Activated CD4-positive, CD25-positive, alpha-beta regulatory T cell treated with anti-CD3 and anti-CD28 coated beads, Interleukin-2, amount 50 U/mL, for 72 hours (primary cell): ENCODE measurements at regions not wholly inside any gene's neighbourhood (a gene's known extent, or its start where the extent isn't known, plus 50 kb on each side); places are given as distances from the start of the nearest gene placed in this dataset.
"Not testable (repeated sequence)": the region's sequence is repeated elsewhere in the genome, so short reads cannot be mapped to it uniquely, and the experiment has no call there.

Experiments
- DNase-seq: peaks from one replicate; pipeline ENCODE4 v3.0.0; 2021

DNA sequence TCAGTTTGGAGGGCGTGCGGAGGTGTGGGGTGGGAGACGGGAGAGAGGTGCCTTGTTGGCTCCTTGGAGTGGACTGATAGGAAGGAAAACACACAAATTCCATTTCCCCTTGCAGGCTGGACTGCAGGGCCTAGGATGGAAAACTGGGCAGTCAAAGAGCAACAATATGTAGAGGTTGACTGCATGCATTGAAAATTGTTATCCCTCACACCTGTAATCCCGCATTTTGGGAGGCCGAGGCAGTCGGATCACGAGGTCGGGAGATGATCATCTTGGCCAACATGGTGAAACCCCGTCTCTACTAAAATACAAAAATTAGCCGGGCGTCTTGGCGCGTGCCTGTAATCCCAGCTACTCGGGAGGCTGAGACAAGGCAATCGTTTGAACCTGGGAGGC, 128.2 kb downstream of the PPIAL4G start:
- no peak for DNase-seq

GRCh38 chr1:148354284-148354912, 128.7 kb downstream of the PPIAL4G start:
- DNase-seq: no peak

GRCh38 chr1:148353461-148354283, 129.4 kb downstream of the PPIAL4G start:
- DNase-seq: no peak

- DNase-seq: no peak
Observed at GRCh38 chr1:148352470-148353053, 130.5 kb downstream of the PPIAL4G start.

GRCh38 chr1:148347781-148348180, 135.3 kb downstream of the PPIAL4G start:
- DNase-seq: no peak

GRCh38 chr1:148345659-148346151, 137.4 kb downstream of the PPIAL4G start:
- not testable (repeated sequence) for DNase-seq

- DNase-seq: not testable (repeated sequence)
Observed at GRCh38 chr1:148344651-148345050, 138.5 kb downstream of the PPIAL4G start.

- DNase-seq: not testable (repeated sequence)
Observed at GRCh38 chr1:148341729-148342128, 141.4 kb downstream of the PPIAL4G start.

GRCh38 chr1:148336121-148336918, 146.8 kb downstream of the PPIAL4G start:
- DNase-seq: not testable (repeated sequence)

DNA sequence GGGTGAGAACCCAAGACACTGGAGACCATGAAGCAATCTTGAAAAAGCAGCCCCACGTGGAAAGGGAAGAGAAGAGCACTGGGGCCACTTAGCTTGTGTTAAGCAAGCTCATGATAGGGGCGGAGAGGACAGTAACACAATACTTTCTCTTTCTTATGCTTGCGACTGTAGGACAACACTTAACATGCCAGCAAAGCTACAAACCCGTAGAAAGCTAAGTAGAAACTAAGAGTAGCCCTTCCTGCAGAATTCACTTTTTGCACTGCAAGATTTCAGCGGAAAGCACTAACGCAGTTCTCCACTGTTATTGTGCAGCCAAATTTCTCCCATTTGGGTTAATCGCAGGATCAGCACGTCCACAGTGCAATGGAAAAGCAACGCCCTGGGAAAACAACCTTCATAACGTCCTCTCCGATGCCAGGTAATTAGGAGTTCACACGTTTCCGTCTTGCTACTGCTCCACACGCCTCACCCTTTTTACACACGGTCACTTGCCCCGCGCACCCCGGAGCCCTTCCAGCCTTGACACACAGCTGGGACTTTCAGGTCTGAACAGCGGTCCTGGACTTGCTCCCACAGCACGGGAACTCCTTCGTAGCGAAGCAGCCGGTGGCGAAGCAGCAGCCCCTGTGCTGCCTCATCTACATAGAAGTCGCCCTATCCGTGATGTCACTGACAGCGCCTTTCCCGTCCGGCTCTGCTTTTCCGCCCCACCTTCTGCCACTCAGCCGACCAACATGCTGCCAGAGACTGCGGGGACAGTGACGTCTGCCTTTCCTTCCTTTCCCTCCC, 148.6 kb downstream of the PPIAL4G start:
- DNase-seq: peak; percentile 66

GRCh38 chr1:148333875-148334338, 149.2 kb downstream of the PPIAL4G start:
- DNase-seq: no peak

GRCh38 chr1:148328884-148329283, 154.2 kb downstream of the PPIAL4G start:
- DNase-seq: no peak

- not testable (repeated sequence) for DNase-seq
Observed at GRCh38 chr1:148325031-148325430, 158.1 kb downstream of the PPIAL4G start.

- not testable (repeated sequence) for DNase-seq
Observed at GRCh38 chr1:148324465-148324864, 158.6 kb downstream of the PPIAL4G start.

- not testable (repeated sequence) for DNase-seq
Observed at GRCh38 chr1:148320079-148320478, 163.0 kb downstream of the PPIAL4G start.

DNA sequence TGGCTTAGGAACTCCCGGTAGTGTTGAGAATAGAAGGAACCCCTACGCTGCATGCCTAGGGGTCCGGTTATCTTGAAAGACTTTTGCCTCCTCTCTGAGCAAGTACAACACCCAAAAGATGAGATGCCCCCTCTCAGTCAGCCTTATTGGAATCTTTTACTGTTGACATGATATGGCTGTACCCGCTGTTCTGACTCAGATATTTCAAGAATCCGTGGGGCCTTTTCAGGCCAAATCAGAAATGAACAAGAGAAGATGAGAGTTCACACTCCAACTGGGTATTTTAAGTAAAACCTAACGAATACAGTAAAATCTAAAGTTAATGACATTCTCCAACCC, 164.2 kb downstream of the PPIAL4G start:
- DNase-seq: no peak

- peak; percentile 67 for DNase-seq
Observed at GRCh38 chr1:148318123-148318903, 164.8 kb downstream of the PPIAL4G start.

- no peak for DNase-seq
Observed at GRCh38 chr1:148317288-148317985, 165.4 kb upstream of the NBPF11 start.

DNA sequence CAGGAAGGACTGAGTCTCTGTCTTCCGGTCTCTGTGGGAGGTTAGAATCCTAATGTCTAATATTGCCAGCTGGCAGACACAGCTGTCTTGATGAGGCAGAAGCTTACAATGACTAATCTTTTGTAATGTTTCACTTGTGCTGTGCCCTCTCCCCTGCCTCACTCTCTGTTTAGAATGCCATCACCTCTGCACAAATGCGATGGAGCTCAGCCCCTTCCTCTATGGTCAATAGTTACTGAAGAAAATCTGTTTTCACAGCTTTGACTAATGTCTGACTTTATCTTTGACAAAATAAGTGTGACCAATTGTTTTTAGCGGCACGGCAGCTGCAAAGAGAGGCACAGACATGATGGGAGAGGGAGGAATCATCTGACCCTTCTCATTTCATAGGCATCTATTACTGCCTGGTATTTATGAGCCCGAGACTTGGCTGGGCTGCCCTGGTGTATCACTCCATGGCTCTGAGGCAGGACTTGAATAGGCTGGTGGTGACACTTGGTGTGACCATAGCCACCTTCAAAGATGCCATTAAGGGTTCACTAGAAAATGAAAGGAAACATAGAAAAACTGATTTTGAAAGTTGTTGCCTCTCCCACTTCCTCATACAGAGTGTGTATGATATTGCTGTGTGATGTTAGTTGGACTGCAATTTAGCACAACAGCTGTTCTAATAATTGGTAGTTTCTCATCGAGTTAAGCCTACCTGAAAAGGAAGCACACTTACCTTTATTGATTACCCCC, 163.2 kb upstream of the NBPF11 start:
- DNase-seq: no peak

DNA sequence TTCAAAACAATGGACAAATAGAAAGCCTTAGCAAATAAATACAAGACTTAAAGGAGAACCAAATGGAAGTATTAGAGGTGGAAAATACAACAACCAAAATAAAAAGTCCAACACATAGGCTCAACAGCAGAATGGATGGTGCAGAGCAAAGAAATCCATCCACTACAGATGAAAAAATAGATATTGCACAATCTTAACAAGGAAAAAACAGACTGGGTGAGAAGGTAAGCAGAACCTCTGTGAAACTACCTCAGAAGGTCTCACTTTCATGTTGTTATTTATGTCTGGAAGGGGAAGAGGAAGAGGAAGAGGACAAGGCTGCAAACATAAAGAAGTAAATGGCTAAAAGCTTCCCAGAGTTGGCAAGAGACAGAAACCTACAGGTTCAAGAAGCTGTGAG, 158.7 kb upstream of the NBPF11 start:
- no peak for DNase-seq
